NCI-H1048 (cell line): ENCODE measurements at regions not wholly inside any gene's neighbourhood (a gene's known extent, or its start where the extent isn't known, plus 50 kb on each side); places are given as distances from the start of the nearest gene placed in this dataset.
A peak's percentile ranks its signal among the peaks of the same experiment; 100 is the strongest.
"Not testable (repeated sequence)": the region's sequence is repeated elsewhere in the genome, so short reads cannot be mapped to it uniquely, and the experiment has no call there.

Experiments used
- DNase-seq: peaks from one replicate; lab custom pipeline; 2025; lab: John Stamatoyannopoulos, UW

DNA sequence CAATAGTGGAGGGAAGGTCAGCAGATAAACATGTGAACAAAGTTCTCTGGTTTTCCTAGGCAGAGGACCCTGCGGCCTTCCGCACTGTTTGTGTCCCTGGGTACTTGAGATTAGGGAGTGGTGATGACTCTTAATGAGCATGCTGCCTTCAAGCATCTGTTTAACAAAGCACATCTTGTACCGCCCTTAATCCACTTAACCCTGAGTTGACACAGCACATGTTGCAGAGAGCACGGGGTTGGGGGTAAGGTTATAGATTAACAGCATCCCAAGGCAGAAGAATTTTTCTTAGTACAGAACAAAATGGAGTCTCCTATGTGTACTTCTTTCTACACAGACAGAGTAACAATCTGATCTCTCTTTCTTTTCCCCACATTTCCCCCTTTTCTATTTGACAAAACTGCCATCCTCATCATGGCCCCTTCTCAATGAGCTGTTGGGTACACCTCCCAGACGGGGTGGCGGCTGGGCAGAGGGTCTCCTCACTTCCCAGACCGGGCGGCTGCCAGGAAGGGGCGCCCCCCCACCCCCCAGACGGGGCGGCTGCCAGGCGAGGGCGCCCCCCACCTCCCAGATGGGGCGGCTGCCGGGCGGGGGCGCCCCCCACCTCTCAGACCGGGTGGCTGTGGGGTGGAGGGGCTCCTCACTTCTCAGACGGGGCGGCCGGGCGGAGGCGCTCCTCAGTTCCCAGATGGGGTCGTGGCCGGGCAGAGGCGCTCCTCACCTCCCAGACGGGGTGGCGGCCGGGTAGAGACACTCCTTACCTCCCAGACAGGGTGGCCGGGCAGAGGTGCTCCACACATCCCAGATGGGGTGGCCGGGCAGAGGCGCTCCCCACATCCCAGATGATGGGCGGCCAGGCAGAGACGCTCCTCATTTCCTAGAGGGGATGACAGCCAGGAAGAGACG lies 361.6 kb upstream of the SGO1 start:
- DNase-seq: not testable (repeated sequence)

DNA sequence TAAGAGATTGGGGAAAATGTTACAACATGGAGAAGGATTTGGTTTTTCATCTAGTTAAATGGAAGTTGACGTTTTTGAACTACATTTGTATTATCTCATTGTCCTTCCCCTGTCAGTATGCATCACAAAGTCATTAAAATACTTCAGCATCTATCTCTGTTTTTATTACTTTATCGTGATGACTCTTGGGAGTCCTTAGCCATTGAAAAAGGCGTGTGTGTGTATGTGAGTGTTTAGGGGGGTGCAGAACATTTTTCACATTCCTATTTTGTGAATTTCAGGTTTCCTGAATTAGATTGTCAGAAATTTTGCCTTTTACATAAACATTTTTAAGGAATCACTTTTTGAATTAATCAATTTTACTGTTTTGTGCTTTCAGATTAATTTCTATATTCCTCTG lies 360.6 kb upstream of the SGO1 start:
- no peak for DNase-seq

DNA sequence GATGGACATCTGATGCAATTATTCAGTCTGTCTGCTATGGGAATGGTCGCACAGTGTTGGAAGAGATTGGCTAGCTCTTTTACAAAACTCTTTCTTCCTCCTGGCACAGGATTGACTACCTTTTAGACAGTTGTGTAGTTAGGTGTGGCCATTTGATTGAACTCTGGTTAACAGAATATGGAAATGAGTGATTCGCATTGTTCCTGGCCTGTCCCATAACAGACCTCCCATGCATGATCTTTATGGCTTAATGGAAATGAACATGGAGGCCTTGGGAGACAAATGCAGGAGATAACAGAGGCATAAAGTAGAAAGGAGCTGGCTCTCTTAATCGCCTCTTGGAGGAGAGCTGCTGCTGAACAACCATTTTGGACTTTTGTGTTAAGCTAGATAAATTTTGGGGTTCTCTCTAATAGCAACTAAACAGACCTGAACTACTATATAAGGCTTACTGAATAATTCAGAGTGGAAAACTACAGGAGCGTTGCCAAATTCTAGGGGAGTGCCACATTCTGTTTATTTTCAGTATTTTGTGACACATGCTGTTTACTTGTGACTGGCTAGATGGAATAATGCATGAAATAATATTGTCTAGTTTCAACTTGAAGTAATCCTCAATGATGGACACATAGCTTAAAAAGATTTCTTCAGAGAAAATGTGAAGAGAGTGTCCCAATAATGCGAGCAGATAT lies 357.7 kb upstream of the SGO1 start:
- DNase-seq: no peak

DNA sequence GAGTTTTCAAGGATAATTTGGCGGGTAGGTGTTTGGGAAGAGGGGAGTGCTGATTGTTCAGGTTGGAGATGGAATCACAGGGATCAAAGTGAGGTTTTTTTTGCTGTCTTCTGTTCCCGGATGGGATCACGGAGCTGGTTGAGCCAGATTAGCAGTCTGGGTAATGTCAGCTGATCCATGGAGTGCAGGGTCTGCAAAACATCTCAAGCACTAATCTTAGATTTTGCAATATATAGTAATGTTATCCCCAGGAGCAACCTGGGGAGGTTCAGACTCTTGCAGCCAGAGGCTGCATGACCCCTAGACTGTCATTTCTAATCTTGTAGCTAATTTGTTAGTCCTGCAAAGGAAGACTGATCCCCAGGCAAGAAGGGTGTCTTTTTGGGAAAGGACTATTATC lies 354.1 kb upstream of the SGO1 start:
- DNase-seq: no peak

DNA sequence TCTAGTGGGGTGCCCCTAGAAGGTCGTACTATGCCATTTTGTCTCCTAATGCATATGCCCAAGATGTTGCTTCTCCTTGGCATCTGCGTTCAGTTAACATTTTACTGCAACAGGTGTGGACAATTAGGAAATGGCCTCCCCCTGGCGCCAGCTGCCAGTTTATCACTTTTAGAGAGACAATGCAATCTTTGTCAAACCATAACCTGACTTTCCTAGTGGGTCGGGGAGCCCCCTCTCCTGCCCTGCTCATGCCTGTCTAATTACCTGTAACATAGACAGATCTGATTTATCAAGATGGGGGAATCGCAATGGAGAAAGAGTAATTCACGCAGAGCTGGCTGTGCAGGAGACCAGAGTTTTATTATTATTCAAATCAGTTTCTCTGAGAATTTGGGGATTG lies 353.7 kb upstream of the SGO1 start:
- DNase-seq: no peak

DNA sequence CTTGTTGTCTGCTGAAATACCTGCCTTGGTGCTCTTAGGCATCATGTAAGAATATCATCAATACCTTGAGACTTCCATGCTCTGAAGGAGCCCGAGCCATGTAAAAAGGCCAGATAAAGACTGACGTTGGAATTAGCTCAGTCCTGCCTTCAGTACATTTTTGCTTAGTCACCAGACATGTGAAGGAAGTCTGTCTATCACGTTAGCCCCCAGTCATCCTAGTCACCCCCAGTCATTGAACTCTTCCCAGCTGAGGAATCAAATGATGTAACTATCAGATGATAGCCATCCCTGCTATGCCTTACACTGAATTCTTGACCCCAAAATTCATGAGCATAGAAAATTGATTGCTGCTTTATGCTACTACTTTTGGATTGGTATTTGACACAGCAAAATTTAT lies 351.2 kb upstream of the SGO1 start:
- DNase-seq: no peak

DNA sequence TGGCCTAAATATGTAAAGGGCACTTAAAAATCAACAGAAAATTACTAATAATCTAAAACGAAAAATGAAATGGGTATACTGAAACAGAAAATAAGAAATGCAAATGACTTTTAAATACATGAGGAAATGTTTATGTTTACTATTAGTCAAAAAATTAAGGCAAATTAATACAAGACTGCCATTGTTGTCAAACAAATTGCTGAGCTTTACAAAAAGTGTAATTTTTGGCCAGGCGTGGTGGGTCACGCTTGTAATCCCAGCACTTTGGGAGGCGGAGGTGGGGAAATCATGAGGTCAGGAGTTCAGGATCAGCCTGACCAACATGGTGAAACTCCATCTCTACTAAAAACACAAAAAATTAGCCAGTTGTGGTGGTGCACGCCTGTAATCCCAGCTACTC lies 343.9 kb upstream of the SGO1 start:
- DNase-seq: no peak

DNA sequence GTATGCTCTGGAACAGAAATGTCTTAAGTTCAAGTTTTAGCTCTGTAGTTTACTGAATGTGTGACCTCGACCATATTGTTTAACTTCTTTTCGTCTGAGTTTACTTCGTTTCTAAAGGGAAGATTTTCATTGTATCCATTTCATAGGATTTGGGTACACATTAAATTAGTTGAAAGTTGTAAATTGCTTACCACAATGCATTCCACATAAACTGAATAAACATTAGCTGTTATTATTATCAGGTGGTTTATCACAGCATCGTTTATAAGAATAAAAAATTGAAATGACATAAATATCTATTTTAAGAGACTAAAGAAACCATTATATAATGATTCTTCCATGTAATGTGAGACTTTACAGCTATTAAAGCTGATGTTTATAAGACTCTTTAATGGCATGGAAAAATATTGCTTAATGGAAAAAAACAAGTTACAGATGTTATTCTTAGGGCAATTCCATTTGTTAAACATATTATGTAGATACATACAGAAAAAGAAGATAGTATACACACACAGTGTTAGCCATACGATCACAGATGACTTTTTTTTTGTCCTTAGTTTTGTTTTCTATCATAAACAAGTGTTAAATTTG lies 342.3 kb upstream of the SGO1 start:
- no peak for DNase-seq

DNA sequence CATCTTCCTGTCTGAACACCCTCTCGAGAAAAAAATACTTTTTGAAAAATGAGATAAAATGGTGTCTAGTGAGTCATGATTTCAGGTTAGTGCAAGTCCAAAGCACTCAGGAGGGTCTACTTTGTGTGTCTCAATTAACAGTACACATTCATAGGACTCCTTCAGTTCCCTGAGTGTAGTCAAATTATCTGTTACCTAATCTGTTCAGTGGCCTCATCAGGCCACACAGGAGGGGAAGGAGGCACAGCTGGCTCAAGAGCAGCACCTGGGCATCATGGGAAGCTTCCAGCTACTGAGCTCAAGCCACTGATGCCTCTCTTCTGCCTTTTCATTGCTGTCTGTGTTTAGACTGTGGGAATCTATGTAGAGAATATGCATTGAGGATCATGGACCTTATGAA lies 341.4 kb upstream of the SGO1 start:
- DNase-seq: no peak

DNA sequence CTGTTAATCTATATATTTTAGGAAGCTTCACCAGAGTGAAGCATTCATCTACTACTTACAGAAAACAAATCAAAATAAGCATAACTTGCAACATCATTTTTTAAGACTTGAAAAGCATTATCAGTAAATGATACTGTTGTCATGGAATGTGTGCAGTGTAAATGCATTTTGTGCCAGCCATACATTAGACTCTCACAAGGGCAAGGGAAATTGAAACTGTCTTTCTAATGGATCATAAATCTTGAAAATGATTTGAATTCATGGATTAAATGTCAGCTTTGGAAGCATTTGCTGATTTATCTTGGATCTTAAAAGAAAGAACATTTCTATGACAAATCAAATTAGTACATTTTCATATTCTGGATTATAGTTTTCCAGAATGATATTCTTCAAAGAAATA lies 338.3 kb upstream of the SGO1 start:
- no peak for DNase-seq

DNA sequence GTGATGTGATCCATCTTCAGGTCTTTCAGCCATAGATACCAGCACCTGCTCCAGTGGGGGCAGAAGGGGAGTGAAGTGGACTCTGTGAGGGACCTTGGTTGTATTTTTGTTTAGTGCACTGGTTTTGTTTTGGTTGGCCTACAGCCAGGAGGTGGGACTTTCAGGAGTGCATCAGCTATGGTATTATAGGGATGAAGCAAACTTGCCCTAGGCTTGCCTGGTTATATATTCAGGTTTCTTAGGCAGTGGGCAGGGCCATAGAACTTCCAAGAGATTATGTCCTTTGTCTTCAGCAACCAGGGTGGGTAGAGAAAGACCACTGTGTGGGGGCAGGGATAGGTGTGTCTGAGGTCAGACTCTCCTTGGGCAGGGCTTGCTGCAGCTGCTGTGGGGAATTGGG lies 337.3 kb upstream of the SGO1 start:
- DNase-seq: no peak

DNA sequence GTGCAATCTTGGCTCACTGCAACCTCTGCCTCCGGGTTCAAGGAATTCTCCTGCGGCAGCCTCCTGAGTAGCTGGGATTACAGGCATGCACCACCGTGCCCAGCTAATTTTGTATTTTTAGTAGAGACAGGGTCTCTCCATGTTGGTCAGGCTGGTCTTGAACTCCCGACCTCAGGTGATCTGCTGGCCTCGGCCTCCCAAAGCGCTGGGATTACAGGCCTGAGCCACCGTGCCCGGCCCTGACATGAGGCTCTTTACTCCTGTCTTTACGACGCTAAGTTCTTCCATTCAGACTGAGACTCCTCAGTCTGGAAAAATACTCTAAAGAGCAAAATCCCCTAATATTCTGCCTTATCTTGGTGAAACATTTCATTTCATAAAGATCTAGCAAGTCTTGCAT lies 331.3 kb upstream of the SGO1 start:
- not testable (repeated sequence) for DNase-seq

DNA sequence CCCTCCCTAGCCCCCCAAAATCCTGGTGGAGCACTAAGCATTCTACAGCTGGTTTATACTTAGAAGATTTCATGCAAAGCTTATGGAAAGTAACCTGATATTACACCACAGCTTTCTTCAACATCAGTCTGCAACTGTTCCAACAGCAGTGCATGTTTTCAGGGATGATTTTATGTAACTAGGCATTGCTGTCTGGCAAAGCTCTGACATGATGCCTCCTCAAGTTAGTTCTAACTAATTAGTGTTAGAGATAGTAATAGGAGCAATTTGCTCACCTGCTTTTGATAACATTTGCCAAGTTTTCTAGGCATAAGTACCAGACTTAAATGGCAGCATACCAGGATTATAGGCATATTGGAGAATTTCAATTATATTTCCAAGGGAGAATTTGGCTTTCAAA lies 330.3 kb upstream of the SGO1 start:
- no peak for DNase-seq

DNA sequence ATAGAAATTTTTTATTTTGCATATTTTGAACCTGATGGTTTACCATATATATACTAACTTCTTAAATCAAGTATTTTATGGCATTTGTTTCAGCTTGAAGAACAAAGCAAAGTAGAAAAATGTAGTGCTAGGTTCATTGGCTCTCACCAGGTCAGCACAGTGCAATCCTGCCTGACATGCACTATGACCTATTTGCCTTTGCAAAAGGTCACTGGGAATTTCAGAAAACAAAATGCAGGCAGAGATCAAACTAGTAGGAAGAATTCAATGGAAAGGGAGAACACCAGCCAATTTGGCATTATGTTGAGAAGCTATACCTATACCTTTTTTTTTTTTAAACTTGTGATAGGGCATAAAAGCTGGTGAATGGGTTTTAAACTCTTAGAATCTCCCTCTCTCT lies 329.8 kb upstream of the SGO1 start:
- no peak for DNase-seq

DNA sequence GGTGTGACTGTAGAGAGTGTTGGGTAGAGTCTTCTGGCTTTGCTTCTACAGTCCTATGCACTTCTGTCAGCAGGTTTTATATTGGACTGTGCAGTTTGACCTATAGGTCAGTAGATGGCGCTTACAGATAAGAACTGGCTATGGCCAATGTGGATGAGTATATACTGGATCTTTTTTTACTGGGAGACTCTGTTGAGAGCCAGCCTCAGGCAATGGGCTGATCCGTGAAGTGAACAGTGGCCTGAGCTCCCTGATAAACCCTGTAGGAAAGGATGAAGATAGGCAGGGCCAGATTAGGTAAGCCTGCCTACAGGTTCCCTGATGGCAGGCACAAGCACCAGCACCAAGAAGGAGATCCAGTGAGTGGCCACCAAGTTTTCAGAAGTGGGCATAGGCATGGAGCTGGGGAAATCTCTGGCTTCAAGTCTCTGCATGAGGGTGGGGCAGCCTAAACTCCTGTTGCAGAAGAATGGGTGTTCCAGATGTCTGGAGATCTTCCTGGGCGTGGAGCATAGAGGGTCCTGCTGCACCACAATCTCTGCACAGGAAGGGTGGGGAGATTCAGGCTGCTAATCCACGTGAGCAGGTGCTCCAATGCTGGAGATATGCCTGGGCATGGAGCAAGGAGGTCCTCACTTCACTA lies 326.0 kb upstream of the SGO1 start:
- DNase-seq: peak; percentile 59

DNA sequence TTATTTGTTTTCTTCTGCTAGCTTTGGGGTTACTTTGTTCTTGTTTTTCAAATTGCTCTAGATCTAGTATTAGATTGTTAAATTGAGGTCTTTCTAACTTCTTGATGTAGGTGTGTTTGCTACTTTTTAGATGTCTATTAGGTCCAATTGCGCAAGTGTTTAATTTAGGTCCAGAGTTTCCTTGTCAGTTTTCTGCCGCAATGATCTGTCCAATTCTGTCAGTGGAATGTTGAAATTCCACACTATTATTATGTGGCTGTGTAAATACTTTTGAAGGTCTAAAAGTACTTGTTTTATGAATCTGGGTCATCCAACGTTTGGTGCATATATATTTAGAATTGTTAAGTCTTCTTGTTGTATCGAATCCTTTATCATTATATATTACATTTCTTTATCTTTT lies 324.4 kb upstream of the SGO1 start:
- no peak for DNase-seq

DNA sequence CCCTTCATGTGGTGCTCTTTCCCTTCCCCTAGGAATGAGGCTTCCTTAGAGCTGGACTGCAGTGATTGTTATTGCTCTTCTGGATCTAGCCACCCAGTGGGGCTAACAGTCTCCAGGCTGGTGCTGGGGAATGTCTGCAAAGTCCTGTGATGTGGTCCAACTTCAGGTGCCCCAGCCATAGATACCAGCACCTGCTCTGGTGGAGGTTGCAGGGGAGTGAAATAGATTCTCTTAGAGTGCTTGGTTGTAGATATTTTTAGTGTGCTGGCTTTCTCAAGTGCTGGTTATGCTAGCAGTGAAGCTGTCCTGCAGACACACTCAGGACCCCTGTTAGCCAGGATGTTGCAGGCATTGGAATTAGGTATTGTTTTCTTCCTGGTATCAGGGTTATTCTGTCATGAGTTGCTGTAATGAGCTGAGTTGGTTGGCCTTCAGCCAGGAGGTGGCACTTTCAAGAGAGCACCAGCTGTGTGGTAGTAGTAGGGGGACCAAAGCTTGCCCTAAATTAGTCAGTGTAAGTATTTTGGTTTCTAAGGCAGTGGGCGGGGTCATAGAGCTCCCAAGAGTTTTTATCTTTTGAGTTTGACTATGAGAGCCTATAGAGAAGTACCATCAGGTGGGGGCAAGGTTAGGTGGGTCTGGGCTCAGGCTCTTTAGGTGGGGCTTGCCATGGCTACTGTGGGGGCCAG lies 317.5 kb upstream of the SGO1 start:
- DNase-seq: no peak

DNA sequence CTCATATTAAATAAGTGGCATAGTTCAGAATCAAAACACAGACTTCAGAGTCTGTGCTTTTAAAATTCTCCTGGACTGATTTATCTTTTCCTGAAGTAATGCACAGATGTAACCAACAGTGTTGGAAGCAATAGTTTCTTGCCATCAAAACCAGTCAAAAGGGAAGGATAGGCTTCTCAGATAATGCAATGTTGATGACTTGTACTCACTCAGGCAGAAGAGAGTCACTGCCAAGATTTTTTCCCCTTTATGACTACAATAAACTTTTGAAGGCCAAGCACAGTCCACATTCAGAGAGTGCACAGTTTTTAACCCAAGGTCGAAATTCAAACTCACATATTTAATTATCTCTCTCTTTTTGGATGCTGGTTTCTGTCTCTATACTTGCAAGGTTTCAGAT lies 305.0 kb upstream of the SGO1 start:
- no peak for DNase-seq

DNA sequence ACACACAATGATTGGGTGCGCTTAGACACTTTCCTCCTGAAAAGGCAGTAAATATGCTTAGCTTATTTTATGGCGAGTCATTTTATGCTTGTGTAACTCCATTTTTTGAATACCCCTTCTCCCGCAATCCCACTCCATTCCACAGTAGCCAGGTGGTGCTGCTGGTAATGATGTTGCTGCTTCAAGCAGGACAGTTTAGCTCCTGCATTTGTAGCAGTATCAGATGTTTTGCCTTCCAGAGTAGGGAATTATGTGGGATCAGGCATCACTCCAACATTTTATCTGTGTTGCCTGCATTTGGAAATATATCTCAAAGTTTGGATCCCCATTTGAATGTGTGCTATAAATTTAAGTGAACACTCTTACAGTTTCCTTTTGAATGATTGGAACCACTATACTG lies 302.1 kb upstream of the SGO1 start:
- no peak for DNase-seq

DNA sequence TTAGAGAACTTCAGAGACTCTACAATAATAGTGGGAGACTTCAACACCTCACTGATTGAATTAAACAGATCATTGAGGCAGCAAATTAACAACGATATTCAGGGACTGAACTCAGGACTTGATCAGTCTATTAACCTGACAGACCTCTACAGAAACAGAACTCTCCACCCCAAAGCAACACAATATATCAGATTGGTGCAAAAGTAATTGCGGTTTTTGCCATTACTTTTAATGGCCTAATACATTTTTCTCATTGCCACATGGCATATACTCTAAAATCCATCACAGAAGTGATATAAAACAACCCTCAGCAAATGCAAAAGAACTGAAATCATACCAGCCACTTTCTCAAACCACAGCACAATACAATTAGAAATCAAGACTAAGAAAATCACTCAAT lies 298.1 kb upstream of the SGO1 start:
- DNase-seq: no peak

DNA sequence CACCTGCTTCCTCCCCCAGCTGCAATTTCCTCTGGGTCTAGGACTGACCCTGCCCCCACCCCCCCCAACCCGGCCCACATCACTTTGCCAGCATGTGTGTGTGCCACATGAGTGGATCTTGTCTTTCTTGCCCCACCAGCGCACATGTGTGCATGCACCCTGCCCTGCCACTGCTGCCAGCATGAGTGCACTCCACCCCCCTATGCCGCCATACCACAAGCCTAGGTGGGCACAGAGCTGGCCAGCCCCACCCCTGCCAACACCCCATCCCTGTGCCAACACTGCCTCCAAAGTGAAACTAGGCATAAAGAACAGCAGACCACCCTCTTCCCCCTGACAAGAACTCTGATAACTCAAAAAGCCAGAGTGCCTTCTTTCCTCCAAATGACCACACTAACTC lies 296.3 kb upstream of the SGO1 start:
- no peak for DNase-seq

DNA sequence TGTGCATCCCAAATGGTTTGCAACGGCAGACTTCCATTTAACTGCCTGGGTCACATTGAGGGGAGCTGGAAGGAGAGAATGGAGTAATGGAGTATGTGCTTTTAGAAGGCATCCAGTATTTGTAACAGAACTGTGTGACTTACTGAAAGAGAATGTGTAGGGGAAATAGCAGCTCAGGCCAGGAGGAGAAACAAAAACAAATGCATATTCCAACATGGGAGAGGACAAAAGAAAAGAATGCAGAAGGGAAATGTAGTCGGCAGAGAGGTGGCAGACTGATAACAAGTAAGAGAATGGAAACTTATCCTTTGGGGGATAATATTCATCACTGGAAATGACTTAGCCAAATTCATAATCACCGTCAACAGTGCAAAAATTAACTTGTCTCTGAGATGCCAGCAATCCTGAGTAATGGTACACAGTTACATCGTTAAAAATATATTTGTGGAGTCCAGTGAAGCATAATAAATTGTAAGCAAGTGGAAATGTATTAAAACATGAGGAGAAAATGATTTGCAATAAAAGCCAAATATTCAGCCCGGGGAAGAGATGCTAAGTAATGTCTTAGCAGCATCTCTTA lies 294.9 kb upstream of the SGO1 start:
- no peak for DNase-seq
